HG03095 (cell line): ENCODE measurements at regions not wholly inside any gene's neighbourhood (a gene's known extent, or its start where the extent isn't known, plus 50 kb on each side); places are given as distances from the start of the nearest gene placed in this dataset.
"Not testable (repeated sequence)": the region's sequence is repeated elsewhere in the genome, so short reads cannot be mapped to it uniquely, and the experiment has no call there.

Source experiments
- ATAC-seq: cut with Tn5 transposase; IDR thresholded peaks from one replicate; pipeline ENCODE4 v1.9.1; 2021; ENCODE audit warnings: moderate library complexity; ENCODE audit not compliant: unreplicated experiment

DNA sequence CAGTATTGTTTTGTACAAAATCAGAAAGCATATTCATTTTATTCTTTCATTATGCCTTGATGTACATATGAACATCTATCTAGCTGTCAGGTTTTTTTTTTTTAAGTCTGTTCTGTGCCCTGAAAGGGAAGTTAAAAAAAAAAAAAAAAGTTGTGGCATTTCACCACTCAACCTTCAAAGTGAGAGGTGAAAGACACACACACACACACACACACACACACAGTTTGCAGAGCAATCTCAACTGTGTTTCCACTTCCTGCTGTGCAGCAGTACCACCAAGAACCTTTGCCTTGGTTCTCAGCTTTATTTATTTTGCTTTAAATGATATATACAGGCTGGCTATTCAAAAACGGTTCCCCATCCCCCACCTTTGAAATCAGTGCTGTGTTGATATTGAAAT lies 955.6 kb downstream of the GATA3 start:
- no peak for ATAC-seq

DNA sequence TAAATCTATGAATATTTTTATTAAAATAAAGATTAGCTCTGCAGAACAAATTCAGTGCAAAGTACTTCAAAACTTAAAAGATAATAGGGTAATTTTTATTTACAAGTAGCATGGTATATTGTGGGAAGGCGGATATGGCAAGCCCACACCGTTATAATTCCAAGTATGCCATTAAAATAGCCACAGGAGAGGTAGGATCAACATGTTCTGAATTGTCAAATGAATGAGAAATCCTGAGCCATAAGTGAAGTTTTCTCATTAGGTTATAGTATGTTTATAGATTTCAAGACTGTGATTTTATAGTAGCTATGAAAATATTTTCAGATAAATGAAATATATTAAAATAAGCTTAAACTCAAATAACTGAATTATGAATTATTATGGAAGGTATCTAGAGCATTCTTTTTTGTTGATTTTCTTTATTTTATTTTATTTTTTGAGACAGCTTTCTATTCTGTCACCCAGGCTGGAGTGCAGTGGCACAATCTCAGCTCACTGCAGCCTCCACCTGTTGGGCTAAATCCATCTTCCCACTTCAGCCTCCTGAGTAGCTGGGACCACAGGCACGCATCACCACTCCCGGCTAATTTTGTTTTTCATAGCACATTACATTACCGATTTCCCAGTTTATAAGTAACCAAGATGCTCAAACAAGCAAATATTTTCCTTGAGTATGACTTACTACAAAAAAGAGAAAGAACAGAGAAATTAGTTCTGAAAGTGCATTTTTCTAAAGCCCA lies 956.6 kb downstream of the GATA3 start:
- ATAC-seq, result no peak

DNA sequence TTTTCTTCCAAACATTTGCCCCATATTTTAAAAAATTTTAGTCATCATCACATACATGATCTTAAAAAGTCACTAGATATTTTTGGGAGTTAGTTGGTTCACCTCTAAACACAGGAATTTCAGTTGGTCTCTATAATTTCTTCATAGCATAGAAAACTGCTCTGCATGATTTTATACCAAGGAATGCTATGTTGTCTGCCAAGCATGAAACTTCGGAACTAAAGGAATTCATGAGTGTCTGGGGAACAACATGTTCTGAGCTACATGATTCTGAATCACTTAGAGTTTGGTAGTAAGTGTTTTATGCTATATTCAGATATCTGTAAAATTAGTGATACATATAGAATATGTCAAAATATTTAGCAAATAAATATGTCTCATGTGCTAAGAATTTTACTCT lies 957.8 kb downstream of the GATA3 start:
- no peak for ATAC-seq

DNA sequence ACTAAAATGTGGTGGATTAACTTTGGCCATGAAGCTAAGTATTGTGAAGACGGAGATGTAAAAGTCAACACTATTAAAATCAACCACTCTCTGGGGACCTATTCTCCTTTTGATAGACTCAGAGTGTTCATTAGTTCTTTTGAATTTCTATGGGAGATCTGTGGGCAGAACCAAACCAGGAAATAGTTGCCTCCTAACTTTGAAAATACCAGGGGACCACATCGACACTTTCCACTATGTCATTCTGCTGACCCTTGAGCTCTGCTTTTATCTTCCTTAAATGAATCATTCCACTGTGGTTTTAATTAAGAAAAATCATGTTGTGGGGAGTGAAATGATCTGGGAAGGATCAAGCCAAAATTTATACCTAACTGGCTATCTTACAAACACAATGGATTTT lies 960.5 kb downstream of the GATA3 start:
- no peak for ATAC-seq

DNA sequence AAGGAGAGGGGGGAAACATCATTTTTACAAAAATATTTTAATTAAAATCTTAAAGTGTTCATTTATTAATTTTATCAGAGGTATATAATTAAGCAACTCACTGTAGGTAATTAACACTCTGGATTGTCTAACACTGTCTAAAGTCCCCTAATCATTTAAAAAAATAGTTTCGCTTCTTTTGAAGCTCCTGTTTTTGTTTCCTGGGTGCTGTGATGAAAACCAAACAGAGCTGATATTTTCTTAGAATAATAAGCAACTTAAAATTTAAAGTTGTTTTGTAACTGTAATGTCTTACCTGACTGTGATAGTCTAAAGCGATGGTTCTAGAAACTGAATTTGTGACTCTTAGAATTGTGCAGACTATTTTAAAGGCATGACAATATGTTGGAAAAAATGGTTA lies 961.0 kb downstream of the GATA3 start:
- no peak for ATAC-seq

DNA sequence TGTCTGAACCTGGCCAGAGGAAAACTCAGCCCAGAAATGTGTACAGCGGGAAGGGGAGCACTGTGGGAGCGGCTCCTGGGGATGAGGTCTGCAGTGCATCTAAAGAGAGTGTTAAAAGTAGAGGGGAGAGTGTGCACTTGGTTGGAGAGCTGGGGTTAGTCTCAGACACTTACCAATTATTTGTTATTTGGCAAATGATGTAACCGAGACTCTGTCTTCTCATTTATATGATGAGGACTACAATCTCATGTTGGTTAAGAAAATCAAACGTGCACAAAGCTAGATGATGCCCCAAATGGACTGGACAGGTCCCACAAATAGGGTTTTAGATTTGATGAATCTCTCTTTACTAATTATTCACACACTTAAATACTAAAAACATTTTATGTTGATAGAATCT lies 962.4 kb downstream of the GATA3 start:
- ATAC-seq, result no peak

DNA sequence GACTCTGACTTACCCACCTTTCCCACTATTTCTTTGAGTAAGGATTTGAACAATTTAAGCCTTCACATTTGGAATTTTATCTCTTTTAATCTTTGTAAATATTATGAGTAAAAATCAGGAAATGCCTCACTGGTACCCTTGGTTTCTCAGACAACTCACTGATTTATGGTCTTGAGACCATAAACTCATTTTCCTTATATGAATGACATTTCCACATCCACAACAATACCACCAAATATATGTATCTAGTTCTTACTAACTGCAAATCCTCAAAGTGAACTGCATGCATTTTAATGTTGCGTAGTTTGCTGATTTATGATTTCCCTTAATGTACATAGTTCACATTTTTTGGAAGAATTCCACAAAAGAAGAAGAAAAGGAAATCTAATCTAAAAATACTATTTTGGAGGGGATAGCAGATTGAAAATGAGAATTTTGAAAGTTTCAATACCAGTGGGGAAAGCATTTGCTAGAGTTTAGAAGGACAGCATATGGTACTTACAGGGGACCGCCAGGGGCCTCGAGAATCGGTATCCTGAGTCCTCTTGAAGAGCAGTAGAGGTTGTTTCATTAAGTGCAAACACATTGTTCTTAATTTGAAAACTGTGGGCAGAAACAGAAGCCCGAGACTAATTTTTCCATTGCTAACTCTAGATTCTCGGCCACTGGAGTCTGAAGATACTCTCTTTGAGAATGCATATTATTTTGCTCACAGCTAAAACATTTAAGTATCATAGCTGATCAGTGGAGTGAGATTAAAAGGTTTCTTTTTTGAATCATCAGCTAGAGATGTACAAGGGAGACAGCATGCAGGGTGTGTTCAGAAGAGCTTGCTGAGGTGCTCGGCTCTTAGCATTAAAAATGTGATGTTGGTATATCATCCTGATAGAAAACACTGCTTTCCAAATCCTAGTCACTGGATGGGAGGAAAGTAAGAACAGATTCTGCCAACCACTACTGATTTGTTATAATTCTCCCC lies 964.0 kb downstream of the GATA3 start:
- ATAC-seq, result no peak

DNA sequence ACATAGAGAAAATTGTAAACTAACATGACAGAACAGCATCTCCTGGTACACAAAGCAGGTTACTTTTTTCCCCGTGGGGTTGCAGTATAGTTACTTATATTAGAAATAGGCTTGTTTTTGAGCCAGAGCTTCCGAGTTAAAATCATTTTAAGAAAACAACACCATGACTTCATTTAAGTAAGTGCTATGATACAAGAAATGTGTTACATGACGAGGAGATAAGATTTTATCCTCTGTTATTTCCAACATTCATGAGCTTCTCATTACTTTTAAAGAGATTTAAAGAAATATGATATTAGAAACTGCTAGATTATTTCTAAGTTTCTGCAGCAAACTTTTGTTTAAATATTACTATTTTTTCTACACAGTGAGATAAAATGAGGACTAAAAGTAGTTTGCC lies 968.7 kb downstream of the GATA3 start:
- ATAC-seq, result no peak

DNA sequence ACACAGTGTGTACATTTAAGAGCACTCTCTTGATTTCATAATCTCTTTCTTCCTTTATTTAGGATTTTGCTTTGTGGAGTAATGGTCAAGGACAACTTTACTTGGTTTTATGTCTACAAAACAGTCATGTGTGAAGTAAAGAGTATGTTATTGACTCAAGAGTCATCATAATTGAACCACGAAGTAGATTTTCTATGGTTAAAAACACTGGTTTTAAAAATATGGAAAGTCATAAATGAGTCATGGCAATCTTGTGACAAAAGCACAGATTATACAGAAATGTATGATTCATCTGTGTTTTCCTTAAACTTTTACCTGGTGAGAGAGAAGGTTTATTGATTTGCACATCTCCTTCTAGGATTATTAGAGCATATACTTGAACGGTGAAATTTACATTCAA lies 969.7 kb downstream of the GATA3 start:
- no peak for ATAC-seq

DNA sequence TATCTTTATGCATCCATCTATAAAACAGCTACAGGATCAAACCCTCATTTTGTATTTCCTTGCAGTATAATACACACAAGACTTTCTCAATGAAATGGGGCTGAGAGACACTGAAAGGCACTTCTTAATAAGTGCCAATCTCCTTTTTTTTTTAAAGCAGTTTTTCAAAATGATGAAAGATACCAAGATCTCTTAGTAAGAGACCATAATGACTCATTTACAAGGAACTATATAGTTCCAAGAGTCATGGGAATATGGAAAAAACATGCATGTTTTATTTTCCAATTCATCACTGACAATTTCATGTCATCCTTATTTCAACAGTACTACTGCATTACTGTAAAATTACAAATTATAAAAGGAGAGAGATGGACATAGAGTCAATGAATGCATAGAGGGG lies 973.7 kb downstream of the GATA3 start:
- ATAC-seq, result no peak

DNA sequence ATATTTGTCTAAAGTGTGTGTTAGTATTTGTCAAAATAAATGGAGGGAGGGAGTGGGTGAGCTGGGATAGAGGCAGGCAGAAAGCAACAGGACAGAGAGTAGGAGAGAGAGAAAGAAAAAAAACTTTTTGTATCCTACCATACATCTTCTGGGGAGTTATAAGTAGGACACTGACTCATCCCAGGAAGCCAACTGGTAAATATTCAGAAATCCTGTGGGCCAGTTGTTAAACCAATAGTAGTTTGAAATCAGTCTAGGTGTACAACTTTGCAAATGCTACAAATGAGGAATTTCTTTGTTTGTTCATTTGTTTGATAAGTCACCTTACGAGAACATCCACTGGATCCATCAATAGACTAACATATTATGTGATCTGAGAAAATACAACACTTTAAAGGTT lies 980.9 kb downstream of the GATA3 start:
- ATAC-seq, result no peak

DNA sequence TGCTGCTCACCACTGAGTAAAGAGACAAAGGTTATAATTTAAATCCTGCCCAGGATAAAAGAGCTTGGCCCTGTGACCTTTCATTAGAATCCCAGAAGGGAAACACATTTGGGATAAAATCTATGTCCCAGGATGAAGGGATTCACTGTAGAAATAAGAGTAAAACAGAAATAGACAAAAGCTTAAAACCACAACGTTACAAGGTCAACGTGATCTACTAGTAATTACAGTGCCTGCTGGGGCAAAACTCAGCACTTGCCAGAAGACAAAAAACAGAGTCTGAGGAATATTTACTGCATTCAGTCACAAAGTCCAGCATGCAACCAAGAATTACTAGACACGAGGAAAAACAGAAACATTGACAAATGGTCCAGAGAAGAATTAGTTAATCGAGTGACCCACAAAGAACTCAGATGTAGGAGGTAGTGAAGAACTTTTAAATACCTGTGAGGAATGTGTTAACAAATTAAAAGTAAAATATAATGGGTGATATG lies 982.3 kb downstream of the GATA3 start:
- ATAC-seq, result no peak

DNA sequence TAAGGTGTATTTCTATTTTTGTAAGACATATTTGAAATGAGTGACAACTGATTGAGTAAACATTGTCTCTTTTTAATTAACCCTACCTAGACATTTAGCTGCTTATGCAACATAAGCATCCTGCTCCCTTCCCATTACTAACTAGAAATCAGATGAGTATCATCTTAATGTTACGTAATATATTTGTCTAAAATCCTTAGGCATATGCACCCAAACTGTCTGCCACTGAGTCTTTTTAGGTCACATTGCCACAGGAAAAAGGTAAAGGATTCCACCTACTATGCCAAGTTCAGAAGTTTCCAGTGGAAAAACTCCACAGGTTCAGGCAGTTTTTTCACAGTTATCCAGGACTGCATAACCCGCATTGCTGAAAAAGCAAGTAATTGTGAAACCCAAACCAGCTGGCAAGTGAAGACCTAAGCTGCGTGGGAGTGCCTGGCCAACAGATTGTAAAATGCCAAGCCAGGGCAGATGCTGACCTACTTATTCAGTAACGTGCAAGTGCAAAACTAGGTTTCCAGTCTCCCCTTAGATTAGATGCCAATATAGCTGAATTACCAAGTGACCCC lies 983.7 kb downstream of the GATA3 start:
- ATAC-seq, result no peak

DNA sequence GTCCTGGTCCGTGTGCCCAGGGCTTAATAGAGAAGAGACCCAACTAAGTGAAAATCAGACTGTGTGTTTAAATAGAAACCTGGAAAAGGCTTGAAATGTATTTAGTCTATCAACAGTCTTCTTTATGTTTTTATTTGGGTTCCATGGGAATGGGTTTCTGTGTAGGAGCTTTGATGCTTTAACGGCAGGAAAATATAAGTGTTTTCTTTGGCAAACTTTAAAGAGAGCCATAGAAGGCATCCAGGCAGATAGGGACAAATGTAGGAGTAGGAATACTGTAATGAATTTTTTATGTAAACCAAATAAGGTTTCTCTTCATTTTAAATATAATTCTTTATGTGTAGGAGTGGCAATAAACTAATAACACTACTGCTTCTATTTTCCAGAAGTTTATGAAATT lies 989.0 kb downstream of the GATA3 start:
- no peak for ATAC-seq

DNA sequence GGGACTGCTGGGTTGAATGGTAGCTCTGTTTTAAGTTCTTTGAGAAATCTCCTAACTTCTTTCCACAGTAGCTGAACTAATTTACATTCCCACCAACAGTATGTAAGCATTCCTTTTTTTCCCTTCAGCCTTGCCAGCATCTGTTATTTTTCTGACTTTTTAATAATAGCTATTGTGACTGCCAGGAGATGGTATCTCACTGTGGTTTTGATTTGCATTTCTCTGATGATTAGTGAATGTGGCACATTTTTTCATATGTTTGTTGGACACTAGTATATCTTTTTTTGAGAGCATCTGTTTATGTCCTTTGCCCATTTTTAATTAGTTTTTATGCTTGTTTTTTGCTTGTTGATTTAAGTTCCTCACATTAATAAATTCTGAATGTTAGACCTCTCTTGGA lies 990.8 kb downstream of the GATA3 start:
- no peak for ATAC-seq

DNA sequence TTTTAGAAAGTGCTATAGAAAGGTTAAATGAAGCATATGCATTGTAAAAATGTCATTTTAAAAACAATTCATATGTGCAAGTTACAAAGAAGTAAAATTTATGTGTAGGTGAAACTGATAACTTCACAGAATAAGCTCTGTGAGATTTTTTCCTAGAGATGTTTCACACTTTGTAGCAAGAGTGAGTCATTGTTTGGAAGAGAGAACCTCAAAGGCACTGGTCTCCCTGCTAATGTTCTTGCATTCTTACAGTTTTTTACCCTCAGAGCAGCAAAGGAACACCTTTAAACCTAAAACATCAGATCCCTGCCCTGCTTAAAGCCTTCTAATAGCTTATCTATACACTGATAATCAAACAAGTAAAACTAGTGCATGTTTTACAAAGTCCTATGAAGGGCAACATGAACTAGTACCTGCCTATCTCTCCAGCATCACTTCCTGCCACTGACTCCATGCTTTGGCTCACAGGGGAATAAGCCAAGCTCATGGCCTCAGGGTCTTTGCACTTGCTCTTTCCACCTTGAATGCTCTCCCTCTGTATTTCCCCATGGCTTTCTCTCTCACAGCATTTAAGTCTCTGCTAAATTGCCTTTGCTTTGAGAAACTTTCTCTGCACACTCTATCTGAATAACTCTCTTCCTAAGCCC lies 997.0 kb downstream of the GATA3 start:
- ATAC-seq, result no peak

DNA sequence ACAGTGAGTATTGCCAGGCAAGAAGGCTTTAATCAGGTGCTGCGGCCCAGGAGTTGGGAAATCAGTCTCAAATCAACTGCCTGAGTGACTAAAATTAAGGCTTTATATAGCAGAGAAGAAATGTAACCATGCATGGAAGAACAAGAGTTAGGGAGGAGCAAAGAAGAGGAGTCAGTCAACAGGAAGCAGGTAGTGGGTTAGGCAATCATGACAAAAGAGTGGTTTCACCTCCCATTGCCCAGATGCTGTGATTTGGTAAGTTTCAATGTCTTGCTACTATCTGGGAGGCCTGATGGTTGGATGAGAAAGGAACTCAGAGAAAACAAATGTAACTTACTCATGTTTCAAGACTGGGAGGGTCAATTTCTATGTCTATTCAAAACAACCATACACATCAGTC lies 998.3 kb downstream of the GATA3 start:
- ATAC-seq, result no peak

DNA sequence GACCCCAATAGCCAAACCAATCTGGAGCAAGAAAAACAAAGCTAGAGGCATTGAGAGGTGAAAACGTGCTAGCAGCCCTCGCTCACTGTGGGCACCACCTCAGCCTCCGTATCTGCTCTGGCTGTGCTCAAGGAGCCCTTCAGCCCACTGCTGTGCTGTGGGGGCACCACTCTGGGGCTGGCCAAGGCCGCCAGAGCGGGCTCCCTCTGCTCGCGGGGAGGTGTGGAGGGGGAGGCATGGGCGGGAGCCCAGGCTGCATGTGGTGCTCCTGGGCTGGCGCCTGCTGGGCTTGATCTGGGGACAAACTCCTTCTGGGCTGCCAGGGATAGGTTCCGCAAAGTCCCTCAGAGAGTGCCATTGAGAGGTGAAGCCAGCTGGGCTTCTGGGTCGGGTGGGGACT lies 1002.0 kb downstream of the GATA3 start:
- no peak for ATAC-seq

DNA sequence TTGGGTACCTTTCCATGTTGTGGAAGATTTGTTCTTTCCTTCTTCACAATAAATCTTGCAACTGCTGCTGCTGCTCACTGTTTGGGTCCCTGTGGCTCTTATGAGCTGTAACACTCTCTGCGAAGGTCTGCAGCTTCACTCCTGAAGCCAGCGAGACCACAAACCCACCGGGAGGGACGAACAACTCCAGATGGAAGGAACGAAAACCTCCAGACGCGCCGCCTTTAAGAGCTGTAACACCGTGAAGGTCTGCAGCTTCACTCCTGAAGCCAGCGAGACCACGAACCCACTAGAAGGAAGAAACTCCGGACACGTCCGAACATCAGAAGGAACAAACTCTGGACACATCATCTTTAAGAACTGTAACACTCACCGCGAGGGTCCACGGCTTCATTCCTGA lies 1002.8 kb downstream of the GATA3 start:
- ATAC-seq, result not testable (repeated sequence)

DNA sequence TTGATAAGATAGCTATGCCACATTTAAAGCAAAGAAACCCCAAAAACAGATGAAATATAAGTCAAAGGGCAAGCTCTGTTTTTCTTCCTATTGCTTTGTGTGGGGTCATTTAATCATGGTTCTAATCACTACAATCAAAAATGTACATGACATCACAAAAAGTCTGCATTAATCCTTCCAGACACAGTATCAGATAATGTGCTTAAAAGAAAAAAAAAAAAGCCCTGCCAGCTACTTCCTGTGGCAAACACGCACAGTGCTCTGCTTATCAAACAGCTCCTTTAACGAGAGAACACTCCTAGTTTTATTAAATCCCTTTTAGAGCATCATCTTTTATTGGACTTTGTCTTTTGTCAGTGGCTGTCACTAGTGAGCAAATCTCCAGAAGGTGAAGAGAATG lies 1005.8 kb downstream of the GATA3 start:
- ATAC-seq, result no peak

DNA sequence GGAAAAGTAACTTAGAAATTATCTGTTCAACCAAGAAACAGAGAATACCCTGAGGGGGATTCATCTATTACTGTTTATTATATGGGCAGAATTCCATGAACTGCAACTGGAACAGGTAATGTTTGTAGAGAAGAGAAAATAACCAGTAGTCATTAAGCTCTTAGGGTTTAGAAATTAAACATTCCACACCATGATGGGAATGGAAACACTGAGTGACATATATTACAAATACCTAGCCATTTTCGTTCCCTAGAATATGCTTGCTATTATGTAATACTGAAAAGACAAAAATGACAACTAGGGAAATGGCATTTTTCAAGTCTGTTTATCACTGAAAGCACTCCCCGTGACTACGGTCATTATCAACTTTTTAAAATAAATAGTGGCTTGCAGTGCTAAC lies 1007.4 kb downstream of the GATA3 start:
- ATAC-seq, result no peak
